SJCRH30 (cell line): ENCODE measurements at regions not wholly inside any gene's neighbourhood (a gene's known extent, or its start where the extent isn't known, plus 50 kb on each side); places are given as distances from the start of the nearest gene placed in this dataset.

Experiments
- DNase-seq, 2 experiments: peaks; one replicate each; pipeline ENCODE4 v3.0.0-alpha.2; 2015 to 2020
- H3K27ac ChIP-seq: fragments of 250-450 bp; sonication (Bioruptor Pico); 2 replicates; pipeline ENCODE4 v1.5.1; 2020; ENCODE audit warnings: mild to moderate bottlenecking, moderate library complexity
- H3K27me3 ChIP-seq: fragments of 250-450 bp; sonication (Bioruptor Pico); 2 replicates; pipeline ENCODE4 v1.5.1; 2020; ENCODE audit warnings: mild to moderate bottlenecking, moderate library complexity
- H3K36me3 ChIP-seq: fragments of 250-450 bp; sonication (Bioruptor Pico); 2 replicates; pipeline ENCODE4 v1.5.1; 2020; ENCODE audit warnings: mild to moderate bottlenecking, moderate library complexity
- H3K4me1 ChIP-seq: fragments of 250-450 bp; sonication (Bioruptor Pico); 2 replicates; pipeline ENCODE4 v1.5.1; 2020; ENCODE audit warnings: mild to moderate bottlenecking, moderate library complexity
- H3K4me3 ChIP-seq: fragments of 250-450 bp; sonication (Bioruptor Pico); 2 replicates; pipeline ENCODE4 v1.5.1; 2020; ENCODE audit warnings: mild to moderate bottlenecking, moderate library complexity
- H3K9me3 ChIP-seq: fragments of 250-450 bp; sonication (Bioruptor Pico); replicated peaks from 2 replicates; pipeline ENCODE4 v1.5.1; 2020; ENCODE audit warnings: mild to moderate bottlenecking, moderate library complexity

- no peaks in the 10 kb centered on the region for H3K36me3 ChIP-seq
Observed at GRCh38 chr6:74070711-74071110, 374.7 kb downstream of the CD109 start.

DNA sequence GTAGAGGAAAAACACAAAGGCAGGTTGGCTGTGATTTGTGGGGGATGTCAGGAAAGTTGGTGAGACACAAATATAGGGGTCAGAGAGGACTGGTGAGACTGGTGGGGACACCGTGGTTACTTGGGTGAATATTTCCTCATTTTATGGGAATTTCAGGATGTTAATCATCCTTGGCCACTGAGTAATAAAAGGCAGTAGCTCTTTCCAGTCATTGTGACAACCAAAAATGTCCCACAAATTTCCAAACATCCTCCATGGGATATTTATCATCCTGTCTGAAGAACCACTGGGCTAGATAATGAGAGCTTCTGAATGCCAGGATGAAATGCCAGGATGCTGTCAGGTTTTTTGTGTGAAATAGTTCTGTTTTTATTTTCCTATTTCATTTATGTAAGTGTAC, 374.1 kb downstream of the CD109 start:
- DNase-seq, result no peak
- Histone ChIP-seq H3K4me3 (no peak overlapping the region), H3K36me3 (no peaks in the 10 kb centered on the region), H3K9me3 (0 out of 2 replicates have a peak, but pooled peaks cover 4% of the 10 kb centered on the region), H3K4me1 (peaks cover 15% of the 10 kb centered on the region), H3K27me3 (no peaks in the 10 kb centered on the region), H3K27ac (no peak overlapping the region)

More at GRCh38 chr6:74070711-74071110, 374.7 kb downstream of the CD109 start:
- Histone ChIP-seq H3K4me1 (peaks cover 11% of the 10 kb centered on the region), H3K27me3 (no peaks in the 10 kb centered on the region), H3K9me3 (0 out of 2 replicates have a peak, but pooled peaks cover 4% of the 10 kb centered on the region), H3K4me3 (no peak overlapping the region), H3K27ac (no peak overlapping the region)
- DNase-seq, result no peak

- Histone ChIP-seq H3K4me1 (peaks cover 15% of the 10 kb centered on the region), H3K27ac (peak overlapping the region; percentile 40), H3K27me3 (no peaks in the 10 kb centered on the region), H3K4me3 (no peak overlapping the region), H3K36me3 (no peaks in the 10 kb centered on the region), H3K9me3 (0 out of 2 replicates have a peak, but pooled peaks cover 4% of the 10 kb centered on the region)
- DNase-seq, result peak; percentile 91 to 94
Observed at GRCh38 chr6:74069089-74069581, 373.1 kb downstream of the CD109 start.

DNA sequence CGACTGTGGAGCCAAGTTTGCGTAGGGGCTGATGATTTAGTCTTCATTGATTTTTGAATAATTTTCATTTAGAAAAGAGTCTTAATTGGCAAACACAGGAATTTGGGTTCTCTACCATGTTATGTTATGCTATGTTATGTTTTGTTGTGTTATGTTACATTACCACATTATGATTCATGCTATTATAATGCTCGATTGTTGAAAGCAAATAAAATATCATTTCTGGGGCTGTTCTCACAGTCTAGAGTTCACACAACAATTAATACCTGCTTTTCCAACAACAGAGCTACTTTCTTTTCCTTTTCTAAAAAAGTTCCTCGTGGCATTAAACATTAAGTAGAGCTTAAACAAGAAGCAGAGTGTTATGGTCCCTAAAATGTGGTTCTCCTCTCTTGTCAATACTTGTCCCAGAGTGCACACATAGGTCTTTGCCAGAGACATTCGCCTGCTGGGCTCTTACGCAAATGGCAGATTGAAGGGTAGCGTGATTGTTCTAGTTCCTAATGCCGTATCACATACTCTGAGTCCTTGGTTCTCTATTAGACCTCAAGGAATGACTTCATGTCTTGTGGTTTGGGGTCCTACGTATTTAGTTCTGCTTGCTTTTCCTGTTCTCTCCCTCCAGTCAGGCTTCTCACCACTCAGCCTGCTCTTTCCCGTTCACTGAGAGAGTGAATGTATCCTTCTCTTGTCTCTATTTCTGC, 370.3 kb downstream of the CD109 start:
- Histone ChIP-seq H3K4me3 (no peak overlapping the region), H3K27me3 (no peaks in the 10 kb centered on the region), H3K27ac (no peak overlapping the region), H3K4me1 (peaks cover 15% of the 10 kb centered on the region), H3K36me3 (no peaks in the 10 kb centered on the region), H3K9me3 (0 out of 2 replicates have a peak, but pooled peaks cover 4% of the 10 kb centered on the region)
- DNase-seq, result no peak

DNA sequence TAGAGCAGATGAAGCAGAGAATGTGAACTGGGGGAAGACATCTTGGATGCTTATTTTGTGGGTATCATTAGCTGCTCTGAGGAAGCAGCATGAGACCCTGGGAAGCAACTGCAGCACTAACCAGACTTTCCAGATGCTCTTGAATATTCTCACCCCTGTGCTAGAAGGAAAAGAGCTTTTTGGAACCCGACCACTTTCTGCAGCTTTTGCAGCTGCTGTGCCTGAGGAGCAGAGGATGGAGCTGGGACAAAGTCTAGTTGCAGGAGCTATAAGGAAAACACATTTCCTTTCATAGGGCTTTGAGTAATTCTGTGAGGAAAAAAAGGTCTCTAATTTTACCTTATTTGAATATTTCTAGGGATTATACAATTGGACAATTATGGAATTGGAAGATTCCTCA, 369.7 kb downstream of the CD109 start:
- no peaks in the 10 kb centered on the region for H3K27me3 ChIP-seq
- peak in 1 of 2 experiments; percentile 20 for DNase-seq
- H3K4me1 ChIP-seq, result peaks cover 15% of the 10 kb centered on the region
- no peaks in the 10 kb centered on the region for H3K36me3 ChIP-seq
- no peak overlapping the region for H3K27ac ChIP-seq
- no peak overlapping the region for H3K4me3 ChIP-seq
- H3K9me3 ChIP-seq, result 0 out of 2 replicates have a peak, but pooled peaks cover 4% of the 10 kb centered on the region

DNA sequence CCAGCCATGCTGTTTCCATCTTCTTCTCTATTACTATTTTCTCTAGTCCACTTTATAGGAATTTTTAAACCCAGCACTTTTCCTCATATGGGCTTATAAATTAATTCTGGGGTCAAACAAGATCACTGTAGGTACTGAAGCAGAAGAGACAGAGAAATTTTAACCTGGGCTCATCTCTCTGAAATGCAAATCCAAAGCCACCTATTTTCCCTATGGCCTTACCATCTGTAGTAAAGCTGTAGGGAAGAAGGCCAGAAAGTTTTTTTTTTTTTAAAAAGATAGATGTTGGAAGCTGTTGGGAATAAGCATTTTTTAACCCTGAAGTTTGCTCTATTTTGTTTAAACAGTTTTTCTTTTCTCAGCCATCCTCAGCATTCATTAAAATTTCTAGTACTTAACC, 367.4 kb downstream of the CD109 start:
- no peak overlapping the region for H3K27ac ChIP-seq
- no peaks in the 10 kb centered on the region for H3K36me3 ChIP-seq
- H3K27me3 ChIP-seq, result no peaks in the 10 kb centered on the region
- no peak for DNase-seq
- no peak overlapping the region for H3K4me3 ChIP-seq
- 0 out of 2 replicates have a peak, but pooled peaks cover 4% of the 10 kb centered on the region for H3K9me3 ChIP-seq
- peaks cover 4% of the 10 kb centered on the region; the same call in 1 of the 2 replicates for H3K4me1 ChIP-seq

DNA sequence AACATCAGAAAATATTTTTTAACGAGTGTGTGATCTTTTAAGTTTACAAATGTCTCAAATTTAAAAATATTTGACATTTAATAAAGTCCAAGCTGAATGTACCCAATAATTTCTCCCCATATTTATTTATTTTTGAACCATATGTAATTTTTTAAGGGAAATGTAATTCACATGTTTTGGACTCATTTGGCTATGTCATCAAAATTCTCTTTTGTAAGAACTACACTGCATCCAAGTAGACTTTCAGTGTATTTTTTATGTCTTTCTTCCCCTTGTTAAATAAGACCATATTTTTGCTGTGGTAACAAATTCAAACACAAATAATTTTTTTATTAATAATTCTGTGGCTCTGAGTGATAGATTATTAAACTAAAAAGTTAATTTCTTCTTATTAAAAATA, 365.2 kb downstream of the CD109 start:
- no peak overlapping the region for H3K27ac ChIP-seq
- 0 out of 2 replicates have a peak, but pooled peaks cover 4% of the 10 kb centered on the region for H3K4me1 ChIP-seq
- H3K36me3 ChIP-seq, result no peaks in the 10 kb centered on the region
- no peaks in the 10 kb centered on the region for H3K27me3 ChIP-seq
- H3K4me3 ChIP-seq, result no peak overlapping the region
- no peak for DNase-seq
- H3K9me3 ChIP-seq, result no peaks in the 10 kb centered on the region

- H3K27me3 ChIP-seq, result no peaks in the 10 kb centered on the region
- no peak overlapping the region for H3K4me3 ChIP-seq
- H3K36me3 ChIP-seq, result no peaks in the 10 kb centered on the region
- no peak overlapping the region for H3K27ac ChIP-seq
- no peaks in the 10 kb centered on the region for H3K4me1 ChIP-seq
- H3K9me3 ChIP-seq, result no peaks in the 10 kb centered on the region
- DNase-seq, result no peak
Observed at GRCh38 chr6:74060354-74060753, 364.4 kb downstream of the CD109 start.

DNA sequence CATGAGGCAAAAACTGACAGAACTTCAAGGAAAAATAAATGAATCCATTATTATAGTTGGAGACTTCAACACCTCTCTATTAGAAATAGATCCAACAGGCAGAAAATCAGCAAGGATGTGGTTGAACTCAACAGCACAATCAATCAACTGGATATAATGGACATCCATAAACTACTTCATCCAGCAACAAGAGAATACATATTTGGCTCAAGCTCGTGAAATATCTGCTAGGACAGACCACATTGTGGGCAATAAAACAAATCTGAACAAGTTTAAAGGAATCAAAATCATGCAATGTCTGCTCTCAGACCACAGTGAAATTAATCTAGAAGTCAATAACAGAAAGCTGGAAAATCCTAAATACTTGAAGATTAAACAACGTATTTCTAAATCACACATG, 362.6 kb downstream of the CD109 start:
- Histone ChIP-seq H3K4me3 (no peak overlapping the region), H3K4me1 (no peaks in the 10 kb centered on the region), H3K27me3 (no peaks in the 10 kb centered on the region), H3K27ac (no peak overlapping the region), H3K9me3 (no peaks in the 10 kb centered on the region), H3K36me3 (no peaks in the 10 kb centered on the region)
- no peak for DNase-seq

GRCh38 chr6:74057326-74057725, 361.3 kb downstream of the CD109 start:
- H3K36me3 ChIP-seq, result no peaks in the 10 kb centered on the region
- no peak overlapping the region for H3K4me3 ChIP-seq

GRCh38 chr6:74054190-74054589, 358.2 kb downstream of the CD109 start:
- Histone ChIP-seq H3K4me1 (no peaks in the 10 kb centered on the region), H3K9me3 (no peaks in the 10 kb centered on the region), H3K27ac (no peak overlapping the region), H3K36me3 (no peaks in the 10 kb centered on the region), H3K4me3 (no peak overlapping the region), H3K27me3 (no peaks in the 10 kb centered on the region)
- no peak for DNase-seq

More at GRCh38 chr6:74057326-74057725, 361.3 kb downstream of the CD109 start:
- Histone ChIP-seq H3K4me1 (no peaks in the 10 kb centered on the region), H3K27me3 (no peaks in the 10 kb centered on the region), H3K27ac (no peak overlapping the region), H3K9me3 (no peaks in the 10 kb centered on the region)
- DNase-seq, result no peak

GRCh38 chr6:74050921-74051320, 354.9 kb downstream of the CD109 start:
- H3K4me3 ChIP-seq, result no peak overlapping the region
- H3K27ac ChIP-seq, result no peak overlapping the region
- no peaks in the 10 kb centered on the region for H3K4me1 ChIP-seq

GRCh38 chr6:74048387-74048786, 352.4 kb downstream of the CD109 start:
- H3K4me3 ChIP-seq, result no peak overlapping the region
- DNase-seq, result no peak
- H3K27ac ChIP-seq, result no peak overlapping the region
- no peaks in the 10 kb centered on the region for H3K4me1 ChIP-seq
- H3K36me3 ChIP-seq, result no peaks in the 10 kb centered on the region
- H3K27me3 ChIP-seq, result no peaks in the 10 kb centered on the region
- no peaks in the 10 kb centered on the region for H3K9me3 ChIP-seq

More at GRCh38 chr6:74050921-74051320, 354.9 kb downstream of the CD109 start:
- no peaks in the 10 kb centered on the region for H3K36me3 ChIP-seq
- no peaks in the 10 kb centered on the region for H3K9me3 ChIP-seq
- H3K27me3 ChIP-seq, result no peaks in the 10 kb centered on the region
- DNase-seq, result no peak

DNA sequence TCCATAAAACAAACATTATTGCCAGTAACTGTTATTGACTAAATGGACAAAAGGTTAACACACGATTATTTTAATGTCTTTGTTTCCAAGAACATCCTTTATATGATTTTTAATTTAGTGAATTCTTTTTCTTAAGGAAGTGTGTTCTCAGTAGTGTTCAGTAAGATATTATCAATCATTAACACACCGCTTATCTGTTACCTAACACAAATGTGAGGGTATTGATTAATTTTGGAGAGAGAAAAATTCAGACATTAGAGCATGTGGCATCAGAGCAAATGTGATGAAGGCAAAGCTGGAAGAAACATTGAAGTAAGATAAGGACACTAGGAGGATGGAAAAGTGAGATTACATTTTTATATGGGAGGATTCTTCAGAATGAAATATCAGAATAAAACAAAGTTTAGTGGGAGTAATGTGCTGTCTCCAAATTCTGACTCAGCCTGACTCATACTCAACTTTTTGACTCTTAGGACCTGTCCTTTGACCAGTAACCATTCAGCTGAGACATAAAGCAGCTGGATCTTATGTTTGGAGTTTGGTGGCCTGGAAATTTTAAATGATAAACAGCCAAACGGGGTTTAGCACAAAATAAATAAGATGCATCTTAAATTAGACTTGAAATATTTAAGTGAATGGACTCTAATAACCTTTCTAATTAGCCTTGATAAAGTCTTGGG, 348.6 kb downstream of the CD109 start:
- no peaks in the 10 kb centered on the region for H3K27me3 ChIP-seq
- H3K4me1 ChIP-seq, result no peaks in the 10 kb centered on the region
- no peak overlapping the region for H3K27ac ChIP-seq
- H3K36me3 ChIP-seq, result no peaks in the 10 kb centered on the region
- no peak overlapping the region for H3K4me3 ChIP-seq
- H3K9me3 ChIP-seq, result no peaks in the 10 kb centered on the region
- DNase-seq, result no peak

- Histone ChIP-seq H3K4me1 (no peaks in the 10 kb centered on the region), H3K36me3 (no peaks in the 10 kb centered on the region), H3K4me3 (no peak overlapping the region), H3K27ac (no peak overlapping the region), H3K27me3 (no peaks in the 10 kb centered on the region), H3K9me3 (no peaks in the 10 kb centered on the region)
- peak; percentile 7 to 9 for DNase-seq
Observed at GRCh38 chr6:74041420-74041819, 345.4 kb downstream of the CD109 start.
